DOHH2 (cell line): ENCODE measurements at regions not wholly inside any gene's neighbourhood (a gene's known extent, or its start where the extent isn't known, plus 50 kb on each side); places are given as distances from the start of the nearest gene placed in this dataset.

Source experiments
- H3F3A ChIP-seq: fragments of 200-600 bp; sonication (generic), shearing (Covaris generic); 2 replicates; pipeline ENCODE4 v1.6.0; 2016; ENCODE audit warnings: antibody characterized with exemption, mild to moderate bottlenecking; ENCODE audit not compliant: control insufficient read depth, insufficient read depth
- H3K27ac ChIP-seq: fragments of 200-600 bp; sonication (generic); 2 replicates; pipeline ENCODE4 v1.5.1; 2014; ENCODE audit warnings: low read depth, mild to moderate bottlenecking, low read length, moderate library complexity
- H3K27me3 ChIP-seq: fragments of 200-600 bp; sonication (generic); 2 replicates; pipeline ENCODE4 v1.6.1; 2014; ENCODE audit warnings: mild to moderate bottlenecking, low read length, mixed read lengths; ENCODE audit not compliant: control insufficient read depth
- H3K36me3 ChIP-seq: fragments of 200-600 bp; sonication (generic); 2 replicates; pipeline ENCODE4 v1.6.1; 2014; ENCODE audit warnings: mild to moderate bottlenecking, low read length, moderate library complexity, mixed read lengths; ENCODE audit not compliant: control insufficient read depth
- H3K4me1 ChIP-seq: fragments of 200-600 bp; sonication (generic); 2 replicates; pipeline ENCODE4 v1.6.1; 2014; ENCODE audit warnings: mild to moderate bottlenecking, low read length, mixed read lengths; ENCODE audit not compliant: control insufficient read depth
- H3K4me2 ChIP-seq: fragments of 200-600 bp; sonication (generic); 2 replicates; pipeline ENCODE4 v1.6.0; 2014; ENCODE audit warnings: mild to moderate bottlenecking, low read length, moderate library complexity
- H3K4me3 ChIP-seq: fragments of 200-600 bp; sonication (generic); 2 replicates; pipeline ENCODE4 v1.5.1; 2014; ENCODE audit warnings: mild to moderate bottlenecking, low read length, mixed read lengths
- H3K79me2 ChIP-seq: fragments of 200-600 bp; sonication (generic); 2 replicates; pipeline ENCODE4 v1.6.1; 2014; ENCODE audit warnings: mild to moderate bottlenecking, low read length, mixed read lengths; ENCODE audit not compliant: control insufficient read depth
- H3K9me2 ChIP-seq: fragments of 200-600 bp; sonication (generic); replicated peaks from 2 replicates; pipeline ENCODE4 v1.6.1; 2014; ENCODE audit warnings: mild to moderate bottlenecking, low read length, mixed read lengths; ENCODE audit not compliant: control insufficient read depth
- H3K9me3 ChIP-seq: fragments of 200-600 bp; sonication (generic); 2 replicates; pipeline ENCODE4 v1.6.1; 2014; ENCODE audit warnings: antibody characterized with exemption, low read length, mixed read lengths; ENCODE audit not compliant: control insufficient read depth, insufficient read depth
- H4K20me1 ChIP-seq: fragments of 200-600 bp; sonication (generic); 2 replicates; pipeline ENCODE4 v1.6.0; 2014; ENCODE audit warnings: low read depth, mild to moderate bottlenecking, antibody characterized with exemption, low read length, moderate library complexity; ENCODE audit not compliant: control insufficient read depth, insufficient read depth
- EZH2phosphoT487 ChIP-seq: fragments of 200-600 bp; sonication (generic); IDR thresholded peaks from 2 replicates; pipeline ENCODE4 v1.6.1; 2017; ENCODE audit warnings: borderline replicate concordance, mild to moderate bottlenecking, antibody characterized with exemption, low read length, moderate library complexity, mixed read lengths
- TF ChIP-seq, protein P1 (sequence below): fragments of 200-600 bp; sonication (generic); IDR thresholded peaks from one replicate; pipeline ENCODE4 v1.5.1; 2014; ENCODE audit warnings: antibody characterized with exemption, mild to moderate bottlenecking, low read depth, low read length; ENCODE audit not compliant: poor library complexity, severe bottlenecking

DNA sequence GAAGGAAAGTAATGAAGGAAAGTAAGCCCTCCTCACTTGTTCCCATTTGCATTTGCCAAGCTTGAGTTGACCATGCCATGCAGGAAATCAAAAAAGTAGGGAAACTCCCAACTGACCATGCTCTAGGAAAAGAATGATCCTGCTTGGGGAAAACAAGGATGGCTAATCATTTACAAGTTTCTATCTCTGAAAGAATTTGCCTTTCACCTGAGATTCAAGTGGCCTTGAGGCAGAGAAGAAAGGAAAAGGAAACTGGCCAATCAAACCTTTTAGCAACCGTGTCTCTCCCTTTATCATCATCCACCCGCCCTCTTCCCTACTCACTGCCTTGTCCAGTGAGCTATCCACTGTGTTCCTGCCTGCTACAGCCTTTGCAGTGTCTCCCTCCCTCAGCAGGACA is 757.2 kb upstream of the SOX9 start:
- Histone ChIP-seq H3K4me2 (no peak overlapping the region), H3K4me1 (no peaks in the 10 kb centered on the region), H3K9me2 (no peaks in the 10 kb centered on the region), H3K9me3 (no peaks in the 10 kb centered on the region), H4K20me1 (no peaks in the 10 kb centered on the region), H3F3A (no peaks in the 10 kb centered on the region), H3K79me2 (no peaks in the 10 kb centered on the region), H3K27me3 (no peaks in the 10 kb centered on the region), H3K27ac (no peak overlapping the region), H3K36me3 (no peaks in the 10 kb centered on the region), H3K4me3 (no peak overlapping the region)
- no peak for TF ChIP-seq EZH2phosphoT487
- TF ChIP-seq, protein P1, sequence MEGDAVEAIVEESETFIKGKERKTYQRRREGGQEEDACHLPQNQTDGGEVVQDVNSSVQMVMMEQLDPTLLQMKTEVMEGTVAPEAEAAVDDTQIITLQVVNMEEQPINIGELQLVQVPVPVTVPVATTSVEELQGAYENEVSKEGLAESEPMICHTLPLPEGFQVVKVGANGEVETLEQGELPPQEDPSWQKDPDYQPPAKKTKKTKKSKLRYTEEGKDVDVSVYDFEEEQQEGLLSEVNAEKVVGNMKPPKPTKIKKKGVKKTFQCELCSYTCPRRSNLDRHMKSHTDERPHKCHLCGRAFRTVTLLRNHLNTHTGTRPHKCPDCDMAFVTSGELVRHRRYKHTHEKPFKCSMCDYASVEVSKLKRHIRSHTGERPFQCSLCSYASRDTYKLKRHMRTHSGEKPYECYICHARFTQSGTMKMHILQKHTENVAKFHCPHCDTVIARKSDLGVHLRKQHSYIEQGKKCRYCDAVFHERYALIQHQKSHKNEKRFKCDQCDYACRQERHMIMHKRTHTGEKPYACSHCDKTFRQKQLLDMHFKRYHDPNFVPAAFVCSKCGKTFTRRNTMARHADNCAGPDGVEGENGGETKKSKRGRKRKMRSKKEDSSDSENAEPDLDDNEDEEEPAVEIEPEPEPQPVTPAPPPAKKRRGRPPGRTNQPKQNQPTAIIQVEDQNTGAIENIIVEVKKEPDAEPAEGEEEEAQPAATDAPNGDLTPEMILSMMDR = no peak

DNA sequence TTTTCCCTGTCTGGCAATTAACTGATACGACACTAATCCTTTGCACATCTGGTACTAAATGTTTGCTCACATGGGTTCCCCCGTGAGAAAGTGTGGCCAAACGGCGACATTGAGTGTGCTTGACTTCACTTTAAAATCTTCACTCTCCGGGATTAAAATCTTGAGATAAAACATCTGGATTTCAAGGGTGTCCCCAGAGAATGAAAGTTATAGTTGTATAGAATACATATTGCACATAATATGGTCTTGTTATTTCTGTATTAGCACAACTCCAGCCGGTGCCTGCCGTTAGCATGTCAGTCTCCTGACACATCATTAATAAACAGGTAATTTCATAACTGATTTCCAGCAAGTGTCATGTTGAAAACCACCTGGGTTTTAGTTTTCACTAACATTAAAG is 749.0 kb upstream of the SOX9 start:
- TF ChIP-seq EZH2phosphoT487 = no peak
- TF ChIP-seq, protein P1 = no peak
- no peaks in the 10 kb centered on the region for H3K36me3 ChIP-seq
- H3K27me3 ChIP-seq = no peaks in the 10 kb centered on the region
- H3K4me3 ChIP-seq = no peak overlapping the region
- no peak overlapping the region for H3K27ac ChIP-seq
- H3K4me2 ChIP-seq = no peak overlapping the region
- H3K9me2 ChIP-seq = no peaks in the 10 kb centered on the region
- no peaks in the 10 kb centered on the region for H3K4me1 ChIP-seq
- H4K20me1 ChIP-seq = no peaks in the 10 kb centered on the region
- no peaks in the 10 kb centered on the region for H3K79me2 ChIP-seq
- no peaks in the 10 kb centered on the region for H3F3A ChIP-seq
- H3K9me3 ChIP-seq = no peaks in the 10 kb centered on the region

DNA sequence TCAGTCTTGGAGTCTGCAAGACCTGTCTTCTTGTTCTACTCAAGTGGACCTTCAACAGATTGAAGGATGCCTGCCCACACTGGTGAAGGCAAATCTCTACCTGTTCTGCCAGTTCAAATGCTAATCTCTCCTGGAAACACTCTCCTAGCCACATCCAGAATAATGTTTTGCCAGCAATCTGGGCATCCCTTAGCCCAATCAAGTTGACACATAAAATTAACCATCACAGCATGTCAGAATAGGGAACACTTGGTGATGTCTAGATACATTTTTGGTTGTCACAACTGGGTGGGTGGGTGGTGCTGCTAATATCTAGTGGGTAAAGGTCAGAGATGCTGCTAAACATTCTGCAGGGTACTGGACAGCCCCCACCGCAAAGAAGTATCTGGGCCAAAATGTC is 744.9 kb upstream of the SOX9 start:
- no peaks in the 10 kb centered on the region for H3K4me1 ChIP-seq
- no peaks in the 10 kb centered on the region for H3K36me3 ChIP-seq
- H3K79me2 ChIP-seq = no peaks in the 10 kb centered on the region
- H3K9me3 ChIP-seq = no peaks in the 10 kb centered on the region
- H3K4me2 ChIP-seq = no peak overlapping the region
- H4K20me1 ChIP-seq = no peaks in the 10 kb centered on the region
- H3F3A ChIP-seq = no peaks in the 10 kb centered on the region
- TF ChIP-seq, protein P1 = no peak
- TF ChIP-seq EZH2phosphoT487 = no peak
- no peak overlapping the region for H3K4me3 ChIP-seq
- H3K27me3 ChIP-seq = no peaks in the 10 kb centered on the region
- no peak overlapping the region for H3K27ac ChIP-seq
- no peaks in the 10 kb centered on the region for H3K9me2 ChIP-seq

DNA sequence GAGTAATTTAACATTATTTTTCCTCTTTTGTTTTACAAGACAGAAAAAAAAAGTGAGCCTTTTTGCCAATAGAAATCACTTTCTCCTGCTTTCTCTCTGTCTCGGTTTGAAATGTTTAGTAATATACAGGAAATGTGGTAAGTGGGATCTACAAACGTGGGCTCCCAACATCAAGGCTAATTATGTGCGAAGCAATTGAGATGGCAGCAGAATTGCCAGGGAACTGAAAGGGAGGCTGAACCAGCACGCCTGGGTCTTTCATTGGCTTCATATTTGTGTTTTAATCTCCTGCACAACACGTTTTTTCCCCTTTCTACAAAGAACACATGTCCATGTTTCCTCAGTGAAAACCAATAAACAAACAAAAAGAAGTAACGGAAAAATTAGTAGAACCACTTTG is 743.9 kb upstream of the SOX9 start:
- no peak overlapping the region for H3K4me2 ChIP-seq
- no peaks in the 10 kb centered on the region for H3K9me2 ChIP-seq
- no peaks in the 10 kb centered on the region for H3K27me3 ChIP-seq
- H3K79me2 ChIP-seq = no peaks in the 10 kb centered on the region
- H3F3A ChIP-seq = no peaks in the 10 kb centered on the region
- H3K36me3 ChIP-seq = no peaks in the 10 kb centered on the region
- H4K20me1 ChIP-seq = no peaks in the 10 kb centered on the region
- H3K27ac ChIP-seq = no peak overlapping the region
- no peaks in the 10 kb centered on the region for H3K4me1 ChIP-seq
- H3K4me3 ChIP-seq = no peak overlapping the region
- TF ChIP-seq, protein P1 = no peak
- no peak for TF ChIP-seq EZH2phosphoT487
- no peaks in the 10 kb centered on the region for H3K9me3 ChIP-seq
